ENCODE measurements at regions not wholly inside any gene's neighbourhood (a gene's known extent, or its start where the extent isn't known, plus 50 kb on each side); places are given as distances from the start of the nearest gene placed in this dataset.

DNA sequence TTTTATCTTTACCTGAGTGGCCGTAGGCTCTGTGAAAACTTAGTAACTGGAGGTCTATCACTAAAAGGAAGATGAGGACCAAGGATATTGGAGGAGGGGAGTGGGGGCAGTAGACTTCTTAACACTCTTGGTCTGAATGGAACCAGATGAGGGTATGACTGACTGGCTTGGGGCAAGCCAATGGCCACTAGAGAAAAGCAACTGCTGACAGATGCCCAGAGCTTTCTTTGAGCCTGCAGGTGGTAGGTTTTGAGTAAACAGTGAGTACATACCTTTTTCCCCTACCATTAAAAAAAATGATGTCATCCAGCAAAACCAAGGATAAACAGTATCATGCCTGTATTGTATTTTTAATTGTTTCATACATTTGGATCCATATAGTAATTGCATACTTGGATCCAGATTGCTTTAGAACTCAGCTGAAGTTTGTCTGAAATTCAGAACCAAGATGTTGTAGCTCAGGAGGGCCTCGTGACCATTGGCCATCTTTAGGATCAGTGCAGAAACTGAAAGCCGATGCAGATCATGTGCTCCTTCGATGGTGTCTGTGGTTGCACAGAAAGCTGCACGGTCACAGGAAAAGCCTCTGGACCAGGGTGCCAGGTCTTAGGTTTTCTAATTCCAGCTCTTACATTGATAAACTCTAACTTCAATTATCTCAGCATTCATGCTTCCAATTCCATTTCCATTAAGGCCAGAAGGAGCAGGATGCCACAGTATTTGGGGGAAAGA lies 131.0 kb downstream of the PDGFRA start:
- DNase-seq (ENCODE audit: low read depth in 2 of 3, low spot score in 2 of 3), result no peak

DNA sequence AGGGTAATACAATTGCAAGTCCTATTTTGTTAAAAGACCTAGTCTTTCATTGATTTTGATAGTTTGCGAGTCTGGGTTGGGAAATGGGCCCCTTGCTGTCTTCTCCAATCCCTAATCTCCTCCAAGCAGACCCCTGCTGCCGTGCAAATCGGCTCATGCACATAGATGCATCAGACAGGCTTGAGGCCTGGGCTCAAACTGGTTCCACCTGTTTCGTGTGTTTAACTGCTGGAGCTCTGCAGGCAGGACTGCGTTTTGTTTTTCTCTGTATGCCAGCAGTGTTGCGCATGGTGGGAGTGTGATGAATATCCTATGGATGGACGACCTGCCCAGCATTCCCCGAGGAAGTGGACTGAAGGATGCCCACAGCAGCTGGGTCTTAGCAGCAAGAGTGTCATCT lies 133.9 kb downstream of the PDGFRA start:
- DNase-seq (ENCODE audit: low read depth in 2 of 3, low spot score in 2 of 3), result no peak

DNA sequence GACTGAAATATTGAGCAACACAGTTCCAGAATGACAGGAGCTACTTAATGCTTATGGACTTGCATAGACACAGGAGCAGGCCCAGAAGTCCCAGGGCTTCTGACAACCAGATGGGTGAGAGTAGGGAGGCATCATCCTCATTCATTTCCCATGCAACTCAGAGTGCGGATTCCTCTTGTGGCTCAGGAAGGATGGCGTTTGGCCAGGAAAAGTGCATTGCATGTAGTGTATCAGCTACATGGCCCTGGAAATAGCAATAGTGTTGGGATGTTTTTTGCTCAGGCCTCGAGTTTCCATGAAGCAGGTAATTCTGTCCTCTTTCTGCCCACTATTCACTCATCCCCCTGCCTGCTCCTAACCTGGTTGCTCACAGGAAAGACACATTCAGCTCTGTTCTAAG lies 136.6 kb downstream of the PDGFRA start:
- no peak for DNase-seq (ENCODE audit: low read depth in 2 of 3, low spot score in 2 of 3)

DNA sequence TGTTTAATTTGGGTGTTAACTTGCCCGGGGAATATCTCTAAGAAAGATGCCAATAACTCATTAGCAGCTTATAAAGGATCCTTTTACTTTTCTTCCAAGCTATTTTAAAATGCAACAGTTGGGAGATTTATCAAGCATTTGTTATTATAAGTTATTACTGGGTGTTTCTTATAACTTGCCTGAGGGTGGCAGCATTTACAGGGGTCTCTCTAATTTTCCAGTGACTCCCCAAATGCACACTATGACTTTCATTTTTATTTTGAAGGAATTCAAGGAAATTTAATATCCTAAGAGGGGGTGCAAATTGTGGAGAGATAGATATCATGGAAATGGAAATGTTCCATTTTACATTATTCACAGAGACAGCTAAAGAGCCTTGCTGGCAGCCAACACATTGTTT lies 138.0 kb downstream of the PDGFRA start:
- DNase-seq (ENCODE audit: low read depth in 2 of 3, low spot score in 2 of 3), result no peak

DNA sequence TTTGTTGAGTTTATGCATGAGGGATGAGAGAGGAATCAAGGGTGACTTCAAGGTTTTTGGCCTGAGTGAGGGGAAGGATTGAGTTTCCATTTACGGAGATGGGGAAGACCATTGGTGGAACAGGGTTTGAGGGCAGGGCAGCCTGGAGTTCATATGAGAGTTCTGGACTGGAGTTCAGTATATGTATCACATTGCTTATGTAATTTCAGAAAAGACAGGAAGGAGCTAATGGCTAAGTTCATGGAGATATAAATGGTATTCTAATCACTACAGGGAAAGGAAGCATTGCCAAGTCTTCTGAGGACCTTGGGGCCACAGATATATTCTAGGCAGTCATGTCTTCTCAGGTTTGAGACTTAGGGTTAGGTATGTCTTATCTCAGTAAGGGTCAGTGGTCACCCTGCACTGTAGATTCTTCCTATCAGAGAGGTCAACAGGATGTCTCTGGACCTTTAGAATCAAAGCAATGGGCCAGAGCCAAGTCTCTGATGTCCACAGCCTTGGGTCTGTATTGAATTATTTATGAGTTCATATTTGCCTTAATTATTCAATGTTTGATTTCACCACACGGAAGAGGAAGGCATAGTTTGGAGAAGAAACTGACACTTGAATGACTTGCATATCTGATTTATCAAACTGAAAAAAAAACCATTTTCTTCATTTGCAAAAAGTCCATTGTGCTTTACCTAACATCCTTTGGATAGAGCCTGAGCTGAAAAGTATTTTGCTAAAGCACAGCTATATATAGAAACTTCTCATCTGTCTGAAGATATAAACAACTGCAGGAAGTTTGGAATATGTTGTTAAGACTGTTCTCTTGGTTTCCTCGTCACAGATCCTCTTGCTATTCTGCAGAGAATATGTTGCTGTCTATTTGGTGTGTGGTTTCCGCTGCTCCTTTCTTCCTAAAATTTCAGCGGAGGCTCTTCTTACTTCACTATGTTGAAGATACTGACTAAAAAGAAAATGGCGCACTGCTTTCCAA lies 139.5 kb downstream of the PDGFRA start:
- DNase-seq (ENCODE audit: low read depth in 2 of 3, low spot score in 2 of 3), result peak in 1 of 3 donors; percentile 33

DNA sequence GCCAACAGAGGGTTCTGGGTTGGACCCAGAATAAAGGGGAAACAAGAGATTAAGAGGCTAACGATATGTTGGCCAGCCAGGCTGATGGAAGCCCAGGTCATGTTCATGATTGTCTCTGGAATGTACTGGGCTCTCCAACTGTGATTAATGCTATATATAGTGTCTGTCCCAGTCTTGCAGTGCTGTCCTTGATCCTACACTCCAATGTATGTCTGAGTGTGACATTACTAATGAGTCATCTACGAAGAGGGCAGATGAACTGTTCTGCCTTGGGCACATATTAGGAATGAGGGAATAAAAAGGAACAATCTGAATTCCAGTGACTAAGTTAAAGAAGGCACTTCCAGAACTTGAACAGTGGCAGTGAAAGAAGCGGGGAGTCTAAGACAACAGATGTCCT lies 142.1 kb downstream of the PDGFRA start:
- DNase-seq (ENCODE audit: low read depth in 2 of 3, low spot score in 2 of 3), result no peak

DNA sequence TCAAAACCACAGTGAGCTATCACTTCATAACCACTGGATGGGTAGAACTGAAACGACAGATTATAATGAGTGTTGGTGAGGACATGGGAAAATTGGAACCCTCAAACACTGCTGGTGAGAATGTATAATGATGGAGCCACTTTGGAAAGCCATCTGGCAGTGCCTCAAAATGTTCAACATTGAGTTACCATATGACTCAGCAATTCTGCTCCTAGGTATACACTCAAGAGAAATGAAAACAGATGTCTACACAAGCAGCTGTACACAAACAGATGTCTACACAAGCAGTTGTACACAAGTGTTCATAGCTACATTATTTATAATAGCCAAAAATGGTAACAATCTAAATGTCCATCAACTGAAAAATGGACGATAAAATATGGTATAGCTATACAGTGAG lies 143.9 kb downstream of the PDGFRA start:
- no peak for DNase-seq (ENCODE audit: low read depth in 2 of 3, low spot score in 2 of 3)

DNA sequence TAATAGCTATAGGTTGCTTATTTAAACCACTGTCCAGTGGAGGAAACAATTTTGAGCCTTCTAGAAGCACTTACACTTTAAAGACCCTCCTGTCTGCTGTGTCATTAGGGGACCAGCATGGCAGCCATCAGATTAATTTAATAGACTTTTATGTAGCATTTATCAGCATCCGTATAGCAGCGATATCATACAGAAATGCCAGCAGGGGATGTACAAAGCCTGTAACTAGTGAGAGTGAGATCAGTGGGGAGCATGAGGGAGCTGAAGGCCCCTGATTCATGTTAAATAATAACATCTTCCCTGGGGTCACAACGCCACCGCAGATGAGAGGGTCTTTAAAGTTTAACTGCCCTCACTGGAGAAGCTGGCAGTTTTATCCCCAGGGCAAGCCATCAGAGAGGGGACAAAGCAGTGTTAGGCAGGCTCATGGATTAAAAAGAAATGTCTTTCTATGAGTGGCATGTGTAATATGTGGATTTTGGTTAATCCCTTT lies 144.7 kb downstream of the PDGFRA start:
- DNase-seq (ENCODE audit: low read depth in 2 of 3, low spot score in 2 of 3), result no peak

DNA sequence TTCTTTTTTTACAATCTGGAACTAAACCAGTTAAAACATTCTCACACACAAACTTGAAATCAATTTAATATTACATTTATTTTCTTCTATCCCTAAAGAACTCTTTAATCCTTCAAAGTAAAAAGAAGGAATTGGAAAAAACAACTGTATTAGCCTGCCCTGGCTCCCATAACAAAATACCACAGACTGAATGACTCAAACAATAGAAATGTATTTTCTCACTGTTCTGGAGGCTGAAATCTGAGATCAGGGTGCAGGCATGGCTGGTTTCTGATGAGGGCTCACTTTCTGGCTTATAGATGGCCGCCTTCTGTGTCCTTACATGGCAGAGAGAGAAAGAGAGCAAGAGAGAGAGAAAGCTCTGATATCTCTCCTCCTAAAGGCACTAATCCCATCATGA lies 149.4 kb downstream of the PDGFRA start:
- DNase-seq (ENCODE audit: low read depth in 2 of 3, low spot score in 2 of 3), result no peak

DNA sequence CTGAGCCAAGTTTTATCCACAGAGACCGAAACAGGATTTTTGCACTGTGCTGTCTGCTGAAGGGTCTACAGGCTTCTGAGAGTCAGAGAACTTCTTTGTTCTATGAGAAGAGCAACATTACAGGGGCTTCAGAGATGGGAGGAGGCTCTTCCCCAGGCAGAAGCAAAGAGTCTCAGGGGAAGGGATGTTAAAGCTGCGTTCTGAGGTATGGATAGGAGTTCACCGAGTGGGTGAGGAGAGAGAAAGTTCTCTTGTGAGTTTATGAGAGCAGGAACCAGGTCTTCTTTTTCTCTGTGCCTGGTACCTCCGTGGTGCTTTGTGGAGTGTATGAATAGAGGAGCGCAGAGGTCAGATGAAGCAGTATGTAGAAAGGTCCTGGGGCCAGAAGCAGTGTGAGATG lies 155.1 kb downstream of the PDGFRA start:
- no peak for DNase-seq (ENCODE audit: low read depth in 2 of 3, low spot score in 2 of 3)

DNA sequence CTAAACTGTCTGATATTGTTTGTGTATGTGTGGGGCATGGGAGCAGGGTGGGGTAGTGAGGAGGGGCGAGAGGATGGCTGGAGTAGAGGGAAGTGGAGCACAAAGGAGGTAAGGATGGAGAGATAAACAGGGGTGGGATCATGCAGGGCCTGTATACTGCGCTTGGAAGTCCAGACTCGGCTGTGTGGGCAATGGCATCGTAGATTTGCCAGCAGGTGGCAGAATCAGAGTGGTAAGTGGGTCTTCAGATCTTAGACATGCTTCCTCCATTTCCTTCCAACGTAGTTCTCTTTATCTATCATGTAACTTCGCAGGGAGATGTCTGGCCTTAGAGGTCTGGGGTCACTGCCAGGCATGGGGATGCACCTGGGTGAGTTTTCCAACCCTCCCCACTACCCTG lies 155.5 kb downstream of the PDGFRA start:
- peak in 2 of 3 donors; percentile 60 to 84 for DNase-seq (ENCODE audit: low read depth in 2 of 3, low spot score in 2 of 3)

DNA sequence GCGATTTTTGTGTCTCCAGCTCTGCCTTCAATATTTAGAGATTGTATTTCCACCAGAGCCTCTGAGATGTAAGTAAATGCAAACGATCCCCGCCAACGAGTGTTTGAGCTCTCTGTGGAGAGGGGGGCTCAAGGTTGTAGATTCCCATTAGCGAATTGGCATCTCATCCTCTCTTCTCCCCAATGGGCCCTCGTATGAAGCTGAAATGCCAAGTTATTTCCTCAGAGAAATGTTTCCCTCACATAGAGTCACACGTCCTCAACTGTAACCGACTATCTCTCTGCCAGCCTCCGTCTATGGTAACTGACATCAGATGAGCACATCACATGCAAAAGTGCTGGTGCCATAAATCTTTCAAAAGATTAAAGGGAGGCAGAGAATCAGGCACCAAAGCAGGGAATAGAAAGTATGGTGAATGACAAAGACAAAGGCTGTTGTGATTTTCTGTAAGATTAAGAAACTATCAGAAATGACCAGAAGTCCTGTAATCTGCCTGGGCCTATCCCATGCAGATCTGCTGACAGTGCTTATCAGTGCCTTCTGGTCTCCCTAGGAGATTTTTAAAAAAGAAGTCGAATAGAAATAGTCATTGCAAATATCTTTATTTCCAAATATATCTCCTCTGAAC lies 157.1 kb downstream of the PDGFRA start:
- peak in 1 of 3 donors; percentile 20 for DNase-seq (ENCODE audit: low read depth in 2 of 3, low spot score in 2 of 3)

DNA sequence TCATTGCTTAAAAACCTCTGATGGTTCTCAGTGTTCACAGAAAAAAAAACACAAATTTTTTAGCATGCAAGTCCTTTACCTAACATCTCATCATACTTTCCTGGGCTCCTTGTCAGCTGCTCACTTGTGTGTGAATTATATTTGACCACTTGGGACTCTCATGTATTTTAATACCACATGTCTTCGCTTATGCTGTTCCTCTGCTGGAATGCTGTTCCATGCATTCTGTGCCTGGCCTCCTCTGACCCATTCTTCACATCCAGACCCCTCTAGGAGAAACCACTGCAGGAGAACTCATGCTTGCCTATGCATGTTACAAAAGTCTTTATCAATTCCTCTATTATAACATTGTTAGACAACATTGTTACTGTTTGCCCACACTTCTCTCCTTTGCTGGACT lies 157.6 kb downstream of the PDGFRA start:
- no peak for DNase-seq (ENCODE audit: low read depth in 2 of 3, low spot score in 2 of 3)

DNA sequence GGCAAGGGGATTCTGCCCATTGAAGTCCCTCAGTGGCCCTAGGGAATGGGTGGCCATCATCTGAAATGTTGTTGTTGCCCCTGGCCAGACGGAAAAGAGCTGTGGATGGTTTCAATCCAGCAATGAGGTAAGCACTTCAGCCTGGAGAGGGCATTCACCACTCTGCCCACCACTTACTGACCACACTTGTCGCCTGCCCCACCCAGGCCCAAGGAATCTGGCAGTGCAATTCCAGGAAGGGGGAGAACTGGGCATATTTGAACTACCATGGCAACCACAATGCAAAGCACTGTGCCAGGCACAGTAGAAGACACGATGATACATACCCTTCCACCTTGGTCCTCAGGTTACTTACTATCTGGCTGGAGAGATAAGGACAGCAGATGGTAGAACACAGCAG lies 161.6 kb downstream of the PDGFRA start:
- no peak for DNase-seq (ENCODE audit: low read depth in 2 of 3, low spot score in 2 of 3)

DNA sequence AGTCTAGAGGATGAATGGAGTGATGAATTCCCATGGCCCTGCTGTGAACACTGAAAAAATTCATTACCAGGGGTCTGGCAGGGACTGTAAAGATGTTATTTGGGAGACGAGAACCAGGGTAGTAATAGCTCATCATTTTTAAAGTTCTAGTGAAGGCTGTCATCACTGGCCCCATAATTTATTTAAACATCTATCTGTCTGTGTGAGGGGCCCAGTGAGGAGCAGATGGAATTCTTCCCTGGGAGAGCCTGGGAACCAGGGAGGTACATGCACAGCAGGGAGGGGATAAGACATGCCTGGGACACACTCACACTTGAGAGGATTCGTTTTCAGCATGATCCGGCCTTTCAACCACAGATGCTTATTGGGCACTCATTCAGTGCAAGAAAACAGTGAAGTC lies 162.0 kb downstream of the PDGFRA start:
- DNase-seq (ENCODE audit: low read depth in 2 of 3, low spot score in 2 of 3), result no peak

DNA sequence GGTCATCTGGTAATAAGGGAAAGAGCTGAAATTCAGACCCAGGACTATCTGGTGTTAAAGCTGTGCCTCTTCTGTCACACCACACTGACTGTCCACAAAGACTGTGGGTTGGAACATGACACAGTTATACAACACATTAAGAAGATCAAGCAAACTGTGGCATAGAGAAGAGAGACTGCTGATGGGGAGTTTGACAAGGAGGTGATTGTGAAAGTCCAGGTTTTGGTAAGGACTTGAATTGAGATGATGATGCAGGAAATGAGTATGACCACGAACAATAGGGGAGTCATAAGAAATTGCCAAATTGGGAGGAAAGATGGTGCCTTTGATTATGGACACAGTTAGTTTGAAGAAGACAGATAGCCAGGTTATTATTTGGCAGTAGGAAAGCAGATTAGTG lies 163.4 kb downstream of the PDGFRA start:
- peak in 1 of 3 donors; percentile 25 for DNase-seq (ENCODE audit: low read depth in 2 of 3, low spot score in 2 of 3)

DNA sequence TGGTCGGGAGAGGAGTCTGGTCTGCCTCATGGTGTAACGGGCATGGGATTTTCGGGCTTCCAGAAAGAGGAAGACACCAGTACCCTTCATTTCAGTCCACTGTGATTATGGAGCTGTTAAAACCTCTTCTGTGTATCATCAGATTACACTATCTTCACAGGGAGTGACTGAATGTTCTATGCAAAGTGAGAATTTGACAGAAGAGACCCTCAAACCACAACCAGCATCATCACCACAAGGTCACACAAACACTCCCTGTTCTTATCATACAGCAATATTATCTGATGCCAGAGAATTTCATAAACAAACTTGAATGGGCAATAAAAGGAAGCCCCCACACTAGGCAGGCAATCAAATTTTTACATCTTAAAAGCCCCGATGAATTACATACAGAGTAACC lies 164.2 kb downstream of the PDGFRA start:
- DNase-seq (ENCODE audit: low read depth in 2 of 3, low spot score in 2 of 3), result no peak

DNA sequence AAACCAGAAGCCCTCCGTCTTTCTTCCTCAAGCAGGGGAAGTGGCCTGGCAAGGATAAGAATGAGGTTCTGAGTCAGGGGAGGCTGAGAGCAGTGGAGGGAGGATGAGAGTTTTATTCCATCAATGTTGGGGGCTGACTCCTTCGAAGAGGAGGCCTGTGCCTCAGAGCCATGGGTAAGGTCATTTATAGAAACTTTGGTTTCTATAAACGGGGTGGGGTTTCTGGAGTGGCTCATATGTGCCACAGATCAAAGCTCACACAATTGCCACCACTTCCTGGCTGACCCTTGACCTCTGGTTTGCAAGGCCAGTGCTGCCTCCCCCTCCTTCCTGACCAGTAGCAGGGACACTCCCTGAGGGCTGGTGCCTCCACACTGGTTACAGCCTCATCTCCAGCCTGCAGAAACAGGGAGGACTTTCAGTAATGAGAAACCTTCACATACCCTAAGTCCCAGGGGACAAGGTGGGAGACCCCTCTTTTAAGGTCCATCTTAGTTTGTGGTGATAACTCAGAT lies 166.0 kb downstream of the PDGFRA start:
- no peak for DNase-seq (ENCODE audit: low read depth in 2 of 3, low spot score in 2 of 3)

DNA sequence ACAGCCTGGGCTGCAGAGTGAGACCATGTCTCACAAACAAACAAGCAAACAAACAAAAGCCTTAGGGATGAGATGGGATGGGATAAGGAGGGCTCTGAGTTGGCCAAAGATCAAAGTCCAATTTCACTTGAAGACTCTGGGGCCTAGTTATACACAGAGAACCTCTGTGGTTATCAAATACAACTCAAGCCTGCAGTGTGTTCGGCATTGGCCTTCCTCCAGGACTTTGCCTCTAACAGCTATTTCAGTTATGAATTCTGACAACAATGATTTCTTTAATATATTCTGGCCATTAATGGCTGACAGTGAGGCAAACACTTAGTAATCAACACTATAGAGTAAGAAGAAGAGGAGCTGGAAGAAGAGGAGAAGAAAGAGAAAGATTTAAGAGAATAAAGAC lies 171.1 kb downstream of the PDGFRA start:
- no peak for DNase-seq (ENCODE audit: low read depth in 2 of 3, low spot score in 2 of 3)

DNA sequence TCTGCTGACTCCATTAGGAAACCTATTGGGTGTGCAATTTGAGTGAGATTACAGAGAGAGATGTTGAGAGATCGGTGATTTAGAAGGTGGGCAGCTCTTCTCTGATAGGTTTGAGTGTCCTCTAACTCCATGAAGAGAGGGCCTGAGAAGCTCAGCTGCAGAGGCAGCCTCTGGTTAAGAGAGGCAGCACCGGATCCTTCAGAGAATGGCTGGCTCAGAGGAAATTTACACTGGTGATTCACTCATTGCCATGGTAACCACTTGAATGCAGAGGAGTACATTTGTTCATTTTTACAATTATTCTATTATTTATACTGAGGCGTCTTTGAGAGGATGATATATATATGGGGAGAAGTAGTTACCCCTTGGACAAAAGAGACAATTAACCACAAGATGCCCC lies 171.7 kb downstream of the PDGFRA start:
- DNase-seq (ENCODE audit: low read depth in 2 of 3, low spot score in 2 of 3), result peak in 1 of 3 donors; percentile 33

DNA sequence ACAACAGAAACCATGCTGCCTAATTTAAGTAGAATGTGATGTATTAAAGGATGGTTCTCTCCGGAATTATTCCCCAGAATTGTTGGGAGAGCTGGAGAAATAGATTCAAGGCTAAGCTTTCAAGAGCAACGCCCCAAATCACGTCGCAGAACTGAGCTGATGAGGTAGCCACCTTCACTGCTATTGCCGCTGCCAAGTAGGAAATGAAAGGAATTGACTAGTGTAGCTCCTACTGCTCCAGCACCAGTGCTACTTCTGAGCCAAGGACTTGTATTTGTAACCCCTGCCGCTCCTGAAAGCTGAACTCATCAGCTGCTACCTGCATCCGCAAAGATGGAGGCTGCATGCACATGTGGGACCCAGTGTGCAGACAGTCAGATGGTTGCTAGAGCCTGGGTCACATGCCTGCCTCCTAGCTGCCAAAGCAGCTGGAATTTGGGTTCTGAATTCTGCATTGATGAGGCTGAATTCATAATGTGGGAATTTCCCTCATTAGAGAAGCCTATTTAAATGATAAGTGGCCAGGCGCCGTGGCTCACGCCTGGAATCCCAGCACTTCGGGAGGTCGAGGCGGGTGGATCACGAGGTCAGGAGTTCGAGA lies 173.9 kb downstream of the PDGFRA start:
- no peak for DNase-seq (ENCODE audit: low read depth in 2 of 3, low spot score in 2 of 3)
